ENCODE measurements at regions not wholly inside any gene's neighbourhood (a gene's known extent, or its start where the extent isn't known, plus 50 kb on each side); places are given as distances from the start of the nearest gene placed in this dataset.

- DNase-seq = no peak
Observed at GRCh38 chr6:113120582-113121285, 736.4 kb upstream of the MARCKS start.

DNA sequence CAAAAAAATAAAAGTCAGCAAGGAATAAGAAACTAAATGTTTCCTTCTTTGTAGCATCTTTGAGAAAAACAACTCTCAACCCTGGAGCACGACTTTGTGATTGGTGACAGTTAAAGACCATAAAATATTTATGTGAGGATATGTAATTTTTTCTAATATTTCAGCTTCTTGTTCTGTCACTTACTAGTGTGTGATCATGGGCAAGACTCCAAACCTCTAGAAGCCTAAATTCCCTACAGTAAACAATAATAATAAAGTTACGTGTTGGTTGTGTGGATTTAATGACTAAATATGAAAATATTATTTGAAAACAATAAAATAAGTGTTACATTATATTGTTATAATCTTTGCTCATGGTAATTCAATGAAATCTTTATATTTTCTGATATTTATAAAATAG, 735.6 kb upstream of the MARCKS start:
- DNase-seq = no peak

GRCh38 chr6:113122060-113122459, 735.1 kb upstream of the MARCKS start:
- no peak for DNase-seq

DNA sequence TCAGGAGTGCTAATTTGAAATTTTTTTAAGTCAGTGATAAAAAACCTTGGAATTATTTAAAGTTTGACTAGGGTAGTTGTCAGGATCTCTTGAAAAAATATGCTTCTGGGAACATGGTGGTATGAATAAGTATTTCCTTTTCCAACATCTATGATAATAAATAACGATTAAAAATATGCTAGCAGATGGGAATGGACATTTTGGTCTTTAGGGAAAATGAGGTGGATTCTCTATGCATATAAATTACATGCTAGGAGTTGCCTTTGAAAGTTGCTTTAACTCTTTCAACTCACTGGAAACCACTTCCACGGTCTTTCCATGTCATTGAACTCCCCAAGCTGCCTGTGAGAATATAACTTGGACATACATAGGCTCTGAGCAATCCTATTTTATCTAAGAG, 731.5 kb upstream of the MARCKS start:
- DNase-seq = no peak

GRCh38 chr6:113127786-113128419, 729.2 kb upstream of the MARCKS start:
- no peak for DNase-seq

- DNase-seq = no peak
Observed at GRCh38 chr6:113128661-113129060, 728.5 kb upstream of the MARCKS start.

- no peak for DNase-seq
Observed at GRCh38 chr6:113129991-113130390, 727.2 kb upstream of the MARCKS start.

- no peak for DNase-seq
Observed at GRCh38 chr6:113137426-113137825, 719.7 kb upstream of the MARCKS start.

DNA sequence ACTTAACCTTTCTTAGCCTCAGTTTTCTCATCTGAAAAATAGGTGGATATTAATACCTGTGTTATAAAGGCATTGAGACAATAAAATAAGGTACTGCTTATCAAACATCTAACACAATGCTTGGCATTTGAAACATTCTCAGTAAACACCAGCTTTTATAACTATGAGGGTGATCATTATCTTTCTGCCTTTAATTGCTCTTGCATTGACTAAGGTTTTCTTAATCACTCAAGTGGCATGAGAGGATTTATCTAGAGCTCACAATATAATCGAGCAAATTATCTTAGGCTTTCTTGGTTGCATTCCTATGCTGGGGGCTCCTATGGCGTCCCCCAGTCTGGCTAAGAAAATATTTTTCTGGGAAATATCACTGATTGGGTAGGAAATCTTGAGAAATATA, 716.4 kb upstream of the MARCKS start:
- DNase-seq = no peak

GRCh38 chr6:113141901-113142300, 715.2 kb upstream of the MARCKS start:
- no peak for DNase-seq

- no peak for DNase-seq
Observed at GRCh38 chr6:113142671-113143174, 714.4 kb upstream of the MARCKS start.

DNA sequence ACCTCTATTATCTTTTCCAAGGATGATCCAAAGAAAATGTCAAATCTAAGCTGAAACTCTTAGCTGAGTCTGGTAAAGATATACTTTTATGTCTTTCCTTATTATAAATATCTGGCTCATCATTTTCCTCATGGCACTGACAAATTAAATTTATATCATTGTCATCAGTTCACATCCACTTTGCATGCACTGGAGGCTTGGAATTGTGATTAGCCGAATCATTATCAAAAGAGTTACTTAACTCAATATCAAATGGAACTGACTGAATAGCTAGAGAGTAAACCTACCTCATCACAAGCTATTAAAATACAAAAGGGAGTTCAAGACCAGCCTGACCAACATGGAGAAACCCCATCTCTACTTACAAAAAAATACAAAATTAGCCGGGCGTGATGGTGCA, 713.9 kb upstream of the MARCKS start:
- no peak for DNase-seq

GRCh38 chr6:113144117-113144516, 713.0 kb upstream of the MARCKS start:
- no peak for DNase-seq

GRCh38 chr6:113146878-113147277, 710.3 kb upstream of the MARCKS start:
- DNase-seq = no peak

- no peak for DNase-seq
Observed at GRCh38 chr6:113147544-113147943, 709.6 kb upstream of the MARCKS start.

GRCh38 chr6:113148566-113148965, 708.6 kb upstream of the MARCKS start:
- DNase-seq = no peak

- no peak for DNase-seq
Observed at GRCh38 chr6:113149511-113149910, 707.6 kb upstream of the MARCKS start.

DNA sequence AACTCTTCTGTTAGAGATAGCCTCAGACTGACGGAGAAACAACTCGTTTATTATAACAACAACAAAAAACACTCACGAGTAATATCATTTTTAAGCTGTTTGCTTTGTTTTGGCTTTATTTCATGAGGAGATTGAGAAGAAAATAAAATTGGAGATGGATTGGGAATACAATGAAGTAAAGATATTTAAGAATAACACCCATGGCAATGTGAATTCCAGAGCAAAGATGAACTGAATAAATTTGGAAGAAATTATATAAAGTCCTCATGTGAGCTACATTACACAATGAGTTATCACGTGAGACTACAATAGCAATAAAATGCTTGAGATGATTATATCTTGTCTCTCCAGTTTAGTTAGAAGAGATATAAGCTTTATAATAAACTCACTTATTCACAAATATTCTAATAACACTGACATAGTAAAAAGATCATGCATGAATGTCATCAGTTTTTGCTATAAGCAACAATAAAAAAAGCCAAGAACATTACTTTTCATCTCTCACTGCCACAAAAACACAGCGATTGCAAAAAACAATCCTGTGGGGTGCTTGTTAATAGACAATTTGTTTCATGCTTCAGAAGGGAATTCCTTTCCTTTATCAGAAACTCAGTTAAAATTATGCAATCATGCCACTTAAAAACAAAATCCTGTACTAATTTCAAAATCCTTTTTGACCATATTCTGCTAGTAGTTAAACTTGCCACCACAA, 696.7 kb upstream of the MARCKS start:
- DNase-seq = no peak

DNA sequence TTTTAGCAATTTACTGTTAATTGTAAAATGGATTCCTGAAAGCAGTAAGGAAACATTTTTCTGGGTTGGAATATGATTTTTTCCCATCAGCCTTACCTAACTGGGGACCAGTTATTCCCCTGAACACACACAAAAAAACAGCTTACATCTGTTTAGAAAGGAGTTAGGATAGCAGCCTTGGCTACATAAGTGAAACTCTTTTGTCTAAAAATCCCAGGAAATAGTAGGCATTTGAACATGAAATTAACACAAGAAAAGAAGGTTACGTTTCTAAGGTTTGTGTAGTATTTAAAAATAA, 696.2 kb upstream of the MARCKS start:
- DNase-seq = no peak

- DNase-seq = no peak
Observed at GRCh38 chr6:113162739-113163138, 694.4 kb upstream of the MARCKS start.

- no peak for DNase-seq
Observed at GRCh38 chr6:113168057-113168456, 689.1 kb upstream of the MARCKS start.

- no peak for DNase-seq
Observed at GRCh38 chr6:113169484-113169883, 687.7 kb upstream of the MARCKS start.

DNA sequence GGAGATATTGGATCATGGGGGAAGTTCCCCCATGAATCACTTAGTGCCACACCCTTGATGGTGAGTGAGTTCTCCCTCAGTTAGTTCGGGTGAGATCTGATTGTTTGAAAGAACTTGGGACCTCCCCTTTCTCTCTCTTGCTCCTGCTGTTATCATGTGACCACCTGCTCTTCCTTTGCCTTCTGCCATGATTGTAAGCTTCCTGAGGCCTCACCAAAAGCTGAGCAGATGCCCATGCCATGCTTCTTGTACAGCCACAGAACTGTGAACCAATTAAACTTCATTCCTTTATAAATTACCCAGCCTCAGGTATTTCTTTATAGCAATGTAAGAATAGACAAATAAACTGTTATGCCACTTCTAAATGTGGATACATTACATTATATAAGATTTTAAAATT, 686.7 kb upstream of the MARCKS start:
- peak; percentile 2 for DNase-seq

DNA sequence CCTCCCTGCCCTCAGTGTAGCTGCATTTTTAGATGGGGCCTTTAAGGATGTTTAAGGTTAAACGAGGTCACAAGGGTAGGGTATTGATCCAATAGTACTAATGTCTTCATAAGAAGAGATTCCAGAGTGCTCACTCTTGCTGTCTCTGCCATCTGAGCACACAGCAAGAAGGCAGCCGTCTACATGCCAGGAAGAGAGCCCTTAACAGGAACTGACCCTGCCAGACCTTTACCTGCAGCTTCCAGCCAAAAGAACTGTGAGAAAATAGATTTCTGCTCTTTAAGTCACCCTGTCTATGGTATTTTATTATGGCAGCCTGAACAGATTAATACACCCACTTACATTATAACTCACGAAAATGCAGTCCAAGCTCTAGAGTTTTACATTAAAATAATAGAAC, 685.3 kb upstream of the MARCKS start:
- DNase-seq = no peak
